DND-41 (cell line): ENCODE measurements at regions not wholly inside any gene's neighbourhood (a gene's known extent, or its start where the extent isn't known, plus 50 kb on each side); places are given as distances from the start of the nearest gene placed in this dataset.
"Not testable (repeated sequence)": the region's sequence is repeated elsewhere in the genome, so short reads cannot be mapped to it uniquely, and the experiment has no call there.

Experiments used
- ATAC-seq: fragments of 200-7000 bp; cut with Tn5 transposase; 3 replicates; pipeline ENCODE4 v1.9.1; 2021; ENCODE audit warnings: low read depth; ENCODE audit not compliant: insufficient read depth
- DNase-seq: peaks from one replicate; pipeline ENCODE4 v3.0.0-alpha.2; 2020
- H2AFZ ChIP-seq: 2 replicates; pipeline ENCODE4 v1.6.0; 2012; ENCODE audit warnings: low read depth, low read length
- H3K27ac ChIP-seq: 2 replicates; pipeline ENCODE4 v1.5.1; 2012; ENCODE audit warnings: low read length, inconsistent platforms
- H3K27me3 ChIP-seq: fragments of 200-600 bp; sonication (generic); 2 replicates; pipeline ENCODE4 v1.6.0; 2012; ENCODE audit warnings: low read length, mild to moderate bottlenecking, inconsistent platforms; ENCODE audit not compliant: insufficient read depth, poor library complexity
- H3K36me3 ChIP-seq: 2 replicates; pipeline ENCODE4 v1.5.1; 2012; ENCODE audit warnings: low read length, inconsistent platforms; ENCODE audit not compliant: insufficient read depth
- H3K4me1 ChIP-seq: 2 replicates; pipeline ENCODE4 v1.5.1; 2012; ENCODE audit warnings: mild to moderate bottlenecking, low read length; ENCODE audit not compliant: insufficient read depth
- H3K4me2 ChIP-seq: 2 replicates; pipeline ENCODE4 v1.6.0; 2012; ENCODE audit warnings: mild to moderate bottlenecking, moderate library complexity, low read length, inconsistent platforms; ENCODE audit not compliant: insufficient read depth
- H3K4me3 ChIP-seq, 2 experiments: fragments of 200-600 bp in 1 of 2; shearing (Covaris generic) in 1 of 2; 2 replicates each; pipeline ENCODE4 v1.5.1; 2012 to 2016; ENCODE audit warnings: inconsistent platforms in 2 of 2, low read length in 2 of 2, mild to moderate bottlenecking in 2 of 2, low read depth in 1 of 2, moderate library complexity in 1 of 2
- H3K79me2 ChIP-seq: 2 replicates; pipeline ENCODE4 v1.6.0; 2012; ENCODE audit warnings: low read length, inconsistent platforms; ENCODE audit not compliant: insufficient read depth
- H3K9ac ChIP-seq: 2 replicates; pipeline ENCODE4 v1.6.0; 2012; ENCODE audit warnings: low read depth, mild to moderate bottlenecking, inconsistent platforms, low read length, moderate library complexity
- H3K9me3 ChIP-seq: 2 replicates; pipeline ENCODE4 v1.5.1; 2012; ENCODE audit warnings: low read length, moderate library complexity, mild to moderate bottlenecking, inconsistent platforms; ENCODE audit not compliant: insufficient read depth, severe bottlenecking
- H4K20me1 ChIP-seq: 2 replicates; pipeline ENCODE4 v1.6.0; 2012; ENCODE audit warnings: low read length; ENCODE audit not compliant: insufficient read depth
- EZH2 ChIP-seq: IDR thresholded peaks from 3 replicates; pipeline ENCODE4 v1.6.1; 2012; ENCODE audit warnings: borderline replicate concordance, low read depth, mild to moderate bottlenecking, moderate library complexity, low read length, inconsistent platforms; ENCODE audit not compliant: severe bottlenecking
- TF ChIP-seq, protein P1 (sequence below): IDR thresholded peaks from 2 replicates; pipeline ENCODE4 v1.5.1; 2012; ENCODE audit warnings: borderline replicate concordance, low read length, moderate library complexity, mild to moderate bottlenecking; ENCODE audit not compliant: poor library complexity, severe bottlenecking; ENCODE audit errors: extremely low read depth

DNA sequence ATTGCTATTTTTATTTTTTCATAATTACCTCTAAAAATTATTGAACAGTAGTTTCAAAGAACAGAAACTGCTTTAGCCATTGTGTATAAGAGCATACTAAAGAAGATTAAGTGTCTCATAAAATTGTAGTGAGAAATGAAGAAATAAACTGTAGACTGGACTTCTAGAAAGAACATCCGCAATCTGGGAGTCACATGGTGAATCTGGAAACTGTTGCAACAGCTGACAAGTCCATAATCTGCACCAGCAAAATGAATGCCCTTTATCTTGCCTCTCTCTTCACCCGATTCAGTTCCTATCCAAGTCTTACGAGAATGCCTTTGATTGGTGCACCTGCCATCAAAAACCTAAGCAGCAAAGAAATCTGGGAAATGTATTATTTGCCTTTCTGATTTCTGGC is 312.9 kb downstream of the NAF1 start:
- no peaks in the 10 kb centered on the region for H3K27me3 ChIP-seq
- H3K4me2 ChIP-seq = no peak overlapping the region
- no peak for DNase-seq
- H3K4me1 ChIP-seq = no peaks in the 10 kb centered on the region
- H3K36me3 ChIP-seq = no peaks in the 10 kb centered on the region
- H3K4me3 ChIP-seq = no peak overlapping the region
- H3K79me2 ChIP-seq = no peaks in the 10 kb centered on the region
- no peak overlapping the region for H3K27ac ChIP-seq
- H3K9me3 ChIP-seq = no peaks in the 10 kb centered on the region
- no peak for ATAC-seq
- no peak overlapping the region for H2AFZ ChIP-seq
- H3K9ac ChIP-seq = no peak overlapping the region
- H4K20me1 ChIP-seq = no peaks in the 10 kb centered on the region
- TF ChIP-seq, protein P1, sequence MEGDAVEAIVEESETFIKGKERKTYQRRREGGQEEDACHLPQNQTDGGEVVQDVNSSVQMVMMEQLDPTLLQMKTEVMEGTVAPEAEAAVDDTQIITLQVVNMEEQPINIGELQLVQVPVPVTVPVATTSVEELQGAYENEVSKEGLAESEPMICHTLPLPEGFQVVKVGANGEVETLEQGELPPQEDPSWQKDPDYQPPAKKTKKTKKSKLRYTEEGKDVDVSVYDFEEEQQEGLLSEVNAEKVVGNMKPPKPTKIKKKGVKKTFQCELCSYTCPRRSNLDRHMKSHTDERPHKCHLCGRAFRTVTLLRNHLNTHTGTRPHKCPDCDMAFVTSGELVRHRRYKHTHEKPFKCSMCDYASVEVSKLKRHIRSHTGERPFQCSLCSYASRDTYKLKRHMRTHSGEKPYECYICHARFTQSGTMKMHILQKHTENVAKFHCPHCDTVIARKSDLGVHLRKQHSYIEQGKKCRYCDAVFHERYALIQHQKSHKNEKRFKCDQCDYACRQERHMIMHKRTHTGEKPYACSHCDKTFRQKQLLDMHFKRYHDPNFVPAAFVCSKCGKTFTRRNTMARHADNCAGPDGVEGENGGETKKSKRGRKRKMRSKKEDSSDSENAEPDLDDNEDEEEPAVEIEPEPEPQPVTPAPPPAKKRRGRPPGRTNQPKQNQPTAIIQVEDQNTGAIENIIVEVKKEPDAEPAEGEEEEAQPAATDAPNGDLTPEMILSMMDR = no peak
- no peak for TF ChIP-seq EZH2

DNA sequence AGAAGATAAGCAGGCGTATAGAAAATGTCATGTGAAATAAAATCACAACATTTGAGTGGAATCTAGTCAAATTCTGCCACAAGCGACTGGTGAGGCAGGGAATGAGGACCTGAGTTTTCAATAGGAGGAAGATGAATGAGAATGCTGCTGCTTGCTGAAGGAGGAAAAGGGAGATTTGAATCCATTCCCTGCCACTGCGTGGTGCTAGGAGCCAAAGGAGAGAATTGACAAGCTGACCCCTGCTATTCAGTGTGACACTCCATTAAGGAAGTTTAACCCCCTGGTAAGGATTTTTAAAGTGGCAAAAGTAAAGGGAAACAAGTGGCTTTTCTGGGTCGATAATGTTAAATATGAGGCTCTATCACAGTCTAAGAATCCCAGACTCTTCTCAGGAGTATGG is 314.0 kb downstream of the NAF1 start:
- DNase-seq (no peak), ATAC-seq (no peak)
- H3K9ac ChIP-seq = no peak overlapping the region
- H3K9me3 ChIP-seq = no peaks in the 10 kb centered on the region
- no peaks in the 10 kb centered on the region for H3K36me3 ChIP-seq
- H2AFZ ChIP-seq = no peak overlapping the region
- TF ChIP-seq EZH2 = no peak
- TF ChIP-seq, protein P1 = no peak
- no peak overlapping the region for H3K4me2 ChIP-seq
- H3K27me3 ChIP-seq = no peaks in the 10 kb centered on the region
- no peaks in the 10 kb centered on the region for H3K4me1 ChIP-seq
- no peak overlapping the region for H3K4me3 ChIP-seq
- no peaks in the 10 kb centered on the region for H4K20me1 ChIP-seq
- H3K79me2 ChIP-seq = no peaks in the 10 kb centered on the region
- H3K27ac ChIP-seq = no peak overlapping the region

DNA sequence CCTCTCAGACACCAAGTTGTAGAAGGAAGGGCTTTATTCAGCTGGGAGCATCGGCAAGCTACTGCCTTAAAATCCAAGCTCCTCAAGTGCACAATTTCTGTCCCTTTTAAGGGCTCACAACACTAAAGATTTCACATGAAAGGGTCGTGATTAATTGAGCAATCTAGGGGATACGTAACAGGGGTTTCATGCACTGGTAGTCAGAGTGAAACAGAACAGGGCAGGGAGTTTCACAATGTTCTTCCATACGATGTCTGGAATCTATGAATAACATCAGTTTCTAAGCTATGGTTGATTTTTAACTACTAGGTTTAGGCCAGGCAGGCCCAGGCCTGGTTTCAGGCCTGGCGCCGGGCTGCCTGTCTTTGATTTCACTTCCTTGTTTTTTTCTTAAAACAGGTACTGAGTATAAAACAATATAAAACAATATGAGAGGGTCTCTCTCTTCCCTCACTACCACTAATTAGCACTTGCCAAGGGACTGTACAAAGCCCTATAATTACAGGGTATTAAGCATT is 315.4 kb downstream of the NAF1 start:
- not testable (repeated sequence) for H3K9me3 ChIP-seq, H3K36me3 ChIP-seq, H2AFZ ChIP-seq, H3K4me3 ChIP-seq, H3K79me2 ChIP-seq, ATAC-seq, H4K20me1 ChIP-seq, H3K27me3 ChIP-seq, H3K27ac ChIP-seq, H3K4me2 ChIP-seq, H3K4me1 ChIP-seq, H3K9ac ChIP-seq, DNase-seq

DNA sequence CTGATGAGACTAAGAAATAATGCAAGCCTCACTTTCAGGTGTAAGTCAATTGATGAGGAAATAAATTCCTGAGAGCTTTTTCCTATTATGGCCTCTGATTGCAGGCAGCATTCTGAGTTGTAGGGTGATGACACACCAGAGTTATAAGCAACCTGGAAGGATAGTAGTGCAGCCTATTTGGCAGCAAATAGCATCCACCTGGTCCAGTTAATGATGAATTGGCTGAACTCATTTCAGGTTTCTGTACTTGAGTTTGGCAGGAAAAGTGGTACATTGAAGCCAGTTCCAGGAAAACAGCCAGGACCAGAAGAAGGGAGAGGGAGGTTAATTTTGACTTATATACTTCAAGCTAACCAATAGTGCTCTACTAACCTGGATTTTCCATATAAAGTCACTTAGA is 316.8 kb downstream of the NAF1 start:
- Histone ChIP-seq H3K27ac (no peak overlapping the region), H4K20me1 (no peaks in the 10 kb centered on the region), H3K9me3 (no peaks in the 10 kb centered on the region), H3K9ac (no peak overlapping the region), H3K27me3 (no peaks in the 10 kb centered on the region), H3K36me3 (no peaks in the 10 kb centered on the region), H3K4me2 (no peak overlapping the region), H3K4me1 (no peaks in the 10 kb centered on the region), H3K4me3 (no peak overlapping the region), H3K79me2 (no peaks in the 10 kb centered on the region), H2AFZ (no peak overlapping the region)
- no peak for DNase-seq
- no peak for TF ChIP-seq EZH2
- TF ChIP-seq, protein P1 = no peak
- no peak for ATAC-seq
